ENCODE measurements at regions not wholly inside any gene's neighbourhood (a gene's known extent, or its start where the extent isn't known, plus 50 kb on each side); places are given as distances from the start of the nearest gene placed in this dataset.

GRCh38 chr15:24877174-24877573 is 77.6 kb upstream of the SNRPN start:
- ChIA-PET CTCF (no interaction called here), POLR2A (ENCODE audit: low non-redundant PET) (no interaction called here)
- DNase-seq (ENCODE audit: low spot score), result no peak
- no peak overlapping the region for H3K27ac ChIP-seq
- TF ChIP-seq CTCF (conservative IDR thresholded peaks at IDR 0.05; ENCODE audit: low read depth), result no peak

- POLR2A ChIA-PET (ENCODE audit: low non-redundant PET), result no interaction called here
- TF ChIP-seq CTCF (conservative IDR thresholded peaks at IDR 0.05; ENCODE audit: low read depth), result no peak
- DNase-seq (ENCODE audit: low spot score), result no peak
- CTCF ChIA-PET, result no interaction called here
- H3K27ac ChIP-seq, result peak overlapping the region; percentile 12
Measured at GRCh38 chr15:24878153-24878552, 76.6 kb upstream of the SNRPN start.

- ChIA-PET CTCF (no interaction called here), POLR2A (ENCODE audit: low non-redundant PET) (no interaction called here)
- DNase-seq (ENCODE audit: low spot score), result no peak
- no peak for TF ChIP-seq CTCF (conservative IDR thresholded peaks at IDR 0.05; ENCODE audit: low read depth)
- H3K27ac ChIP-seq, result no peak overlapping the region
Measured at GRCh38 chr15:24879492-24879891, 75.3 kb upstream of the SNRPN start.

- CTCF ChIA-PET, result no interaction called here
- no peak overlapping the region for H3K27ac ChIP-seq
- POLR2A ChIA-PET (ENCODE audit: low non-redundant PET), result no interaction called here
- DNase-seq (ENCODE audit: low spot score), result no peak
- no peak for TF ChIP-seq CTCF (conservative IDR thresholded peaks at IDR 0.05; ENCODE audit: low read depth)
Measured at GRCh38 chr15:24880663-24881062, 74.1 kb upstream of the SNRPN start.

- CTCF ChIA-PET, result no interaction called here
- no peak for DNase-seq (ENCODE audit: low spot score)
- H3K27ac ChIP-seq, result no peak overlapping the region
- TF ChIP-seq CTCF (conservative IDR thresholded peaks at IDR 0.05; ENCODE audit: low read depth), result no peak
- POLR2A ChIA-PET (ENCODE audit: low non-redundant PET), result no interaction called here
Measured at GRCh38 chr15:24886538-24886937, 68.2 kb upstream of the SNRPN start.

- no peak overlapping the region for H3K27ac ChIP-seq
- DNase-seq (ENCODE audit: low spot score), result no peak
- TF ChIP-seq CTCF (conservative IDR thresholded peaks at IDR 0.05; ENCODE audit: low read depth), result no peak
- CTCF ChIA-PET, result no interaction called here
- POLR2A ChIA-PET (ENCODE audit: low non-redundant PET), result no interaction called here
Measured at GRCh38 chr15:24898715-24899272, 56.0 kb upstream of the SNRPN start.

- no peak for DNase-seq (ENCODE audit: low spot score)
- CTCF ChIA-PET, result interaction anchor here (0.6 kb wide), 1 partner anchor 359 kb away, joined by 3 read pairs; no protein-coding TSS in a partner anchor
- TF ChIP-seq CTCF (conservative IDR thresholded peaks at IDR 0.05; ENCODE audit: low read depth), result no peak
- no peak overlapping the region for H3K27ac ChIP-seq
- POLR2A ChIA-PET (ENCODE audit: low non-redundant PET), result no interaction called here
Measured at GRCh38 chr15:24899367-24899766, 55.4 kb upstream of the SNRPN start.

Data from RWPE1 (cell line).